HEK293 (cell line): ENCODE measurements at regions not wholly inside any gene's neighbourhood (a gene's known extent, or its start where the extent isn't known, plus 50 kb on each side); places are given as distances from the start of the nearest gene placed in this dataset.

Experiments
- CTCF ChIA-PET: fragments of 350-600 bp; formaldehyde crosslinking; extraction: SDS; loops from one replicate; lab custom pipeline; 2021; ENCODE audit warnings: antibody characterized with exemption; lab: Yijun Ruan, JAX
- POLR2A ChIA-PET: fragments of 300-600 bp; formaldehyde crosslinking; extraction: SDS; loops from one replicate; lab custom pipeline; 2020; ENCODE audit warnings: antibody characterized with exemption, inconsistent platforms; lab: Yijun Ruan, JAX
- H3K27ac ChIP-seq: fragments of 200-500 bp; sonication (Bioruptor generic); 2 replicates; pipeline ENCODE4 v1.5.1; 2014; ENCODE audit warnings: low read depth, low read length, control low read depth, inconsistent platforms; ENCODE audit errors: extremely low read depth
- H3K36me3 ChIP-seq, 2 experiments: fragments of 200-500 bp in 1 of 2; sonication (Bioruptor generic) in 1 of 2; 1 replicate in 1 of 2; 2 replicates in 1 of 2; pipeline ENCODE4 v1.5.1; 2014 to 2017; ENCODE audit warnings: inconsistent platforms in 2 of 2, low read length in 2 of 2; ENCODE audit not compliant: control insufficient read depth in 2 of 2, insufficient read depth in 1 of 2
- H3K4me1 ChIP-seq: fragments of 200-500 bp; sonication (Bioruptor generic); 2 replicates; pipeline ENCODE4 v1.5.1; 2014; ENCODE audit warnings: mild to moderate bottlenecking, low read length, inconsistent platforms; ENCODE audit not compliant: control insufficient read depth, insufficient read depth
- H3K4me3 ChIP-seq: 2 replicates; pipeline ENCODE4 v1.5.1; 2011; ENCODE audit warnings: low read depth, mild to moderate bottlenecking, control low read depth, low read length, moderate library complexity
- H3K9me3 ChIP-seq: fragments of 200-500 bp; sonication (Bioruptor generic); 2 replicates; pipeline ENCODE4 v1.5.1; 2014; ENCODE audit warnings: low read depth, low read length, inconsistent platforms; ENCODE audit not compliant: control insufficient read depth, insufficient read depth
- OVOL3 ChIP-seq: fragments of 450-650 bp; formaldehyde crosslinking; IDR thresholded peaks from 2 replicates; pipeline ENCODE4 v1.5.1; 2016; ENCODE audit warnings: missing biosample characterization, missing genetic modification characterization
- REST ChIP-seq: fragments of 450-650 bp; formaldehyde crosslinking; IDR thresholded peaks from 2 replicates; pipeline ENCODE4 v1.5.1; 2016; ENCODE audit warnings: missing biosample characterization, missing genetic modification characterization
- SALL2 ChIP-seq: fragments of 450-650 bp; formaldehyde crosslinking; IDR thresholded peaks from 2 replicates; pipeline ENCODE4 v1.5.0; 2017; ENCODE audit warnings: missing biosample characterization, mild to moderate bottlenecking, missing genetic modification characterization, borderline replicate concordance
- SP2 ChIP-seq: fragments of 450-650 bp; formaldehyde crosslinking; IDR thresholded peaks from 2 replicates; pipeline ENCODE4 v1.5.1; 2016; ENCODE audit warnings: missing biosample characterization, missing genetic modification characterization
- ZBTB48 ChIP-seq: fragments of 450-650 bp; formaldehyde crosslinking; IDR thresholded peaks from 2 replicates; pipeline ENCODE4 v1.5.1; 2016; ENCODE audit warnings: missing biosample characterization, missing genetic modification characterization
- ZNF175 ChIP-seq: fragments of 450-650 bp; formaldehyde crosslinking; IDR thresholded peaks from 2 replicates; pipeline ENCODE4 v1.5.1; 2016; ENCODE audit warnings: missing biosample characterization, missing genetic modification characterization
- ZNF266 ChIP-seq: fragments of 450-650 bp; formaldehyde crosslinking; IDR thresholded peaks from 2 replicates; pipeline ENCODE4 v1.5.1; 2016; ENCODE audit warnings: missing biosample characterization, missing genetic modification characterization, low read depth
- ZNF37A ChIP-seq: fragments of 450-650 bp; IDR thresholded peaks from 2 replicates; pipeline ENCODE4 v1.5.1; 2018; ENCODE audit warnings: missing biosample characterization, missing genetic modification characterization
- ZNF571 ChIP-seq: fragments of 450-650 bp; formaldehyde crosslinking; IDR thresholded peaks from 2 replicates; pipeline ENCODE4 v1.5.0; 2017; ENCODE audit warnings: missing biosample characterization, missing genetic modification characterization
- ZNF670 ChIP-seq: fragments of 450-650 bp; formaldehyde crosslinking; IDR thresholded peaks from 2 replicates; pipeline ENCODE4 v1.5.1; 2016; ENCODE audit warnings: missing biosample characterization, missing genetic modification characterization, low read depth
- ZNF843 ChIP-seq: fragments of 450-650 bp; formaldehyde crosslinking; IDR thresholded peaks from 2 replicates; pipeline ENCODE4 v1.5.1; 2016; ENCODE audit warnings: missing biosample characterization, missing genetic modification characterization

- no peak for TF ChIP-seq ZNF670 (tag by site-specific recombination)
- no peak for TF ChIP-seq SP2 (tag by site-specific recombination)
- 0 out of 2 replicates have a peak, but pooled peaks have one; percentile 62 for TF ChIP-seq ZNF843
- no peak for TF ChIP-seq ZNF37A
- TF ChIP-seq OVOL3 (tag by site-specific recombination), result no peak
- no peak for TF ChIP-seq SALL2
- TF ChIP-seq ZNF175 (tag by site-specific recombination), result no peak
- peak; percentile 28; the same call in 1 of the 2 replicates for TF ChIP-seq ZBTB48 (tag by site-specific recombination)
- no peak for TF ChIP-seq ZNF571 (tag by site-specific recombination)
- no peak for TF ChIP-seq REST
Measured at GRCh38 chr1:213934649-213935048, 53.1 kb upstream of the PROX1 start (continued).

- no peak for TF ChIP-seq ZNF266 (tag by site-specific recombination)
- CTCF ChIA-PET, result interaction anchor here (0.5 to 0.6 kb wide), 2 partner anchors 37 to 658 kb away, joined by 3 to 4 read pairs; no protein-coding TSS in a partner anchor
- POLR2A ChIA-PET, result no interaction called here
Measured at GRCh38 chr1:213936571-213936970, 51.2 kb upstream of the PROX1 start.

More at GRCh38 chr1:213936571-213936970, 51.2 kb upstream of the PROX1 start:
- H3K4me1 ChIP-seq, result no peaks in the 10 kb centered on the region
- H3K4me3 ChIP-seq, result no peak overlapping the region
- no peaks in the 10 kb centered on the region for H3K9me3 ChIP-seq
- H3K36me3 ChIP-seq, result no peaks in the 10 kb centered on the region
- H3K27ac ChIP-seq, result no peak overlapping the region
